M059J (cell line): ENCODE measurements at regions not wholly inside any gene's neighbourhood (a gene's known extent, or its start where the extent isn't known, plus 50 kb on each side); places are given as distances from the start of the nearest gene placed in this dataset.
A peak's percentile ranks its signal among the peaks of the same experiment; 100 is the strongest.
"Not testable (repeated sequence)": the region's sequence is repeated elsewhere in the genome, so short reads cannot be mapped to it uniquely, and the experiment has no call there.

Experiments
- DNase-seq: peaks from one replicate; pipeline ENCODE4 v3.0.0-alpha.2; 2012; ENCODE audit warnings: low read depth

GRCh38 chr7:24434972-24435371 is 138.3 kb upstream of the PALS2 start:
- no peak for DNase-seq

- no peak for DNase-seq
Observed at GRCh38 chr7:24436131-24436920, 136.9 kb upstream of the PALS2 start.

DNA sequence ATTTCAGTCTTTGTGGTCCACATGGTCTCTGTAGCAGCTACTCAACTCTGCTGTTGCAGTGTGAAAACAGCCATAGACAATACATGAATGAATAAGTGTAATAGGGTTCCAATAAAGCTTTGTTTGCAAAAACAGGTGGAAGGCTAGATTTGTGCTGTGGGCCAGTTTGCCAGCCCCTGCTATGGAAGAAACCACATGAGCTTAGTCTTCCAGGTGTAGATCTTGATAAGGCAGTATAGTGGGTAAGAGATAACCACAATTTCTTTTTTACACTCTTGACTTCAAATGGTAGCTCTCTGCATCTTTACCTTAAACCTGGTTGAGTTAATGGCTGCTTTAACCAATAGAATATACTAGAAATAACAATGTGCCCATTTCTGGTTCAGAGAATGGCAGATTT is 135.0 kb upstream of the PALS2 start:
- no peak for DNase-seq

DNA sequence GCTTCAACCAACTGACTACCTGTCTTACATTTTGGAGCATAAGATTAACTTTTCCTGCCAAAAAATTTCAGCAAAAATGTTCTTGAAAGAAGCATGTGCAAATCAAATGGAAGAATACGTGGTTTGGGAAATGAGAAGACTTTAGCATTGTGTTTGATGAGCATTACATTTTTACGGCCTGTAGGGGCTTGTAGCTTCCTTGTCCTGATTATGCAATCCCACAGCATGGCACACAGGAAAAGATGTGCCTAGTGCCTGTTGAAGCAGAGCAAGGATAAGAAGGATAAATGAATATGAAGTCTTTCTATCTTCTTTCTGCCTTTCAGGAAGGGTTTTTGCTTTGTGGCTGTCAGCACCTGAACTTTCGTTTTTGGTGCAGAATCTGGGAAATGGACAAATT is 134.1 kb upstream of the PALS2 start:
- not testable (repeated sequence) for DNase-seq

DNA sequence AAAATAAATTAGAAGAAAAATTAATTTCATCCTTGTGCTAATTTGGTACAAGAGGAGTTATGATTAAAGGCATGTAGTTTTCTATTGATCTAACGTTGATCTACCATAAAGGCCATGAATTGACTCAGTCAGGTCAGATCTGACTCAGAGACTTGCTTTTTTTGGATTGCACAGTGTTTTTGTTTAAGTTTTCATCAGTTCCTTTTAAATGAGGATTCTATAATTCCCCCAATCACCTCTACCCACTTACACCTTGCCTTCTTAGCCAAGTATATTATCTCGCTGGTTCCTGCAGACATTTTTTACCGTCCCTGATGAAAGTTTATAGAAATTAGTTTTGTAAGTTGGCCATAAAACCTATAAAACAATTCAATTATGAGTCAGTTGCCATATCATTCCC is 132.4 kb upstream of the PALS2 start:
- no peak for DNase-seq

- DNase-seq = no peak
Observed at GRCh38 chr7:24441314-24442027, 131.8 kb upstream of the PALS2 start.

GRCh38 chr7:24442170-24442777 is 131.0 kb upstream of the PALS2 start:
- no peak for DNase-seq

- no peak for DNase-seq
Observed at GRCh38 chr7:24444666-24445440, 128.4 kb upstream of the PALS2 start.

GRCh38 chr7:24448038-24448437 is 125.2 kb upstream of the PALS2 start:
- DNase-seq = no peak

GRCh38 chr7:24449416-24449815 is 123.8 kb upstream of the PALS2 start:
- DNase-seq = not testable (repeated sequence)

DNA sequence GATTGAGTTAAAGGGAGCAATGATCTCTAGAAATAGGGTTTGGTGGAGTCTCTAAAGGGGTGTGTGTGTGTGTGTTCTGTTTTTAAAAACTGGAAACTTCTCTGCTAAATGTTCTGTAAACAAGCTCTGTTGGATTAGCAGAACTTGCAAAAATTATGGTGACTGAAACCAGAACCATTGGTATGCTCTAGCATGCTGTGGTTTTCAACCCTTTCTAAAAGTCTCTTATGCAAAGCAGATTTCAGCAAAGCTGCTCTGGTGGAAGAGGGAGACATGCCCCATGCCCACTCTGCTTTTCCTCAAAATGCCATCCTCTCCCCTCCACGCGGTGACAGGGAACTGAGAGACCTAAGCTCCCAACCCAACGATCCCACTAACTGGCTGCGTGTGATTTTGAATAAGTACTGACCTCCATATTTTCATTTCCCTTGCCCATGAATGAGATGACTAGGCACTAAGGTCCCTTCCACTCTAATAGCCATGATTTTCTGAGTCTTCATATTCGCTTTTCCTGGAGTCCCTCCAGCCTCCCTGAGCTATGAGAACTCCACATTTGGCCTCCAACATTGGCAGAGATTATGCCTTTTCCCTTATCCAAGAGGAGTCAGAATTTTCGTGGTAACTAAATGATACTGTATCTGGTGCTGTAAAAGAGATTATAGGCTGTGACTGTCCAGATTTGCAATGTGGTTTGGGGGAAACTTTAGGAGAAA is 117.3 kb upstream of the PALS2 start:
- no peak for DNase-seq

- no peak for DNase-seq
Observed at GRCh38 chr7:24456526-24457218, 116.6 kb upstream of the PALS2 start.

GRCh38 chr7:24457219-24457558 is 116.1 kb upstream of the PALS2 start:
- DNase-seq = no peak

- DNase-seq = no peak
Observed at GRCh38 chr7:24462117-24462516, 111.1 kb upstream of the PALS2 start.

- DNase-seq = no peak
Observed at GRCh38 chr7:24462984-24463383, 110.3 kb upstream of the PALS2 start.

GRCh38 chr7:24463474-24463873 is 109.8 kb upstream of the PALS2 start:
- DNase-seq = no peak

DNA sequence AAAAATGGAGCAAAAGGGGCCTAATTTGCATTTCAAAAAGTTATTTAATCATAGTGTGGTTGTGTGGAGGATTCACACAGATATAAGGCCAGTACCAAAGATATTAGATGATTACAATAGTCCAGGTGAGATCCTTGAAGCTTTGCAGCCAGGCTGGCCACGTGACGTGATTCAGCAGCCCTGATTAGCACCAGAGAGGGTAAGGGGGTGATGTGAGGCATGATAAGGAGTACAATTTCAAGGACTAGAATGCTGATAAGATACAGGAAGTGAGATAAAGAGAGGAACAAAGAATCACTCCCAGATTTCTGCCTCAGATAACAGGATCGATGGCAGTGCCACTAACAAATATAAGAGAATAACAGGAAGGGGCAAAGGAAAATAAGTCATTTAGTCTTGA is 108.4 kb upstream of the PALS2 start:
- DNase-seq = no peak

- DNase-seq = no peak
Observed at GRCh38 chr7:24466168-24466768, 107.0 kb upstream of the PALS2 start.

- DNase-seq = no peak
Observed at GRCh38 chr7:24469118-24469517, 104.1 kb upstream of the PALS2 start.

DNA sequence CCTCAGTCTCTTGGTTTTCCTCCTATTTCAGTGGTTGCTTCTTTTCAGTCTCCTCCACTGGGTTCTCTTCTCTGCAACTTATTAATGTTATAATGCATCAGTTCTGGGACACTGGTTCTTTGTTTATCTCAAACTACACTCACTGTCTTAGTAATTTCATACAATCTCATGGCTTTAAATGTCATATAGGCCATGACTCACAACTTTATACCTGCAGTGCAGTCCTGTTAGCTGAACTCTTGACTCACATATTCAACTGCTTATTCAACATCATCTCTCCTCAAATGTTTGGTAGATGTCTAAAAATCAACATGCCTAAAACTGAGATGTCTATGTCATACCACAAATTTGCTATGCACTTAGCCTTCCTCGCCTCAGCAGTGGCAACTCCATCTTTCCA is 101.2 kb upstream of the PALS2 start:
- peak; percentile 27 for DNase-seq
